Activated naive CD4-positive, alpha-beta T cell treated with anti-CD3 and anti-CD28 coated beads, Interleukin-2, amount 50 U/mL, for 72 hours (primary cell): ENCODE measurements at regions not wholly inside any gene's neighbourhood (a gene's known extent, or its start where the extent isn't known, plus 50 kb on each side); places are given as distances from the start of the nearest gene placed in this dataset.
"Not testable (repeated sequence)": the region's sequence is repeated elsewhere in the genome, so short reads cannot be mapped to it uniquely, and the experiment has no call there.

ENCODE experiments used
- ATAC-seq, 2 donors: fragments of 150-1000 bp; cut with Tn5 transposase; 2 replicates each; pipeline ENCODE4 v1.10.0; 2021; ENCODE audit warnings: mild to moderate bottlenecking in 2 of 2, moderate library complexity in 2 of 2
- DNase-seq, 2 donors: peaks; one replicate each; pipeline ENCODE4 v3.0.0; 2021 to 2022; ENCODE audit warnings: low spot score in 2 of 2
- H3K27ac Mint-ChIP-seq, 2 donors: one replicate each; pipeline ENCODE4 v1.8.0; 2022; ENCODE audit warnings: mild to moderate bottlenecking in 2 of 2, mixed read lengths in 2 of 2
- H3K36me3 Mint-ChIP-seq, 2 donors: one replicate each; pipeline ENCODE4 v1.8.0; 2022; ENCODE audit warnings: mixed read lengths in 2 of 2
- H3K9me3 Mint-ChIP-seq, 2 donors: one replicate each; pipeline ENCODE4 v1.8.0; 2022; ENCODE audit warnings: mixed read lengths in 2 of 2

GRCh38 chr10:31134311-31134952 is 102.8 kb upstream of the ZNF438 start:
- Mint-ChIP-seq H3K36me3 (no peaks in the 10 kb centered on the region), H3K9me3 (no peaks in the 10 kb centered on the region), H3K27ac (peak overlapping the region; percentile 79 to 89)
- ATAC-seq (peak; percentile 50 to 66), DNase-seq (no peak)

GRCh38 chr10:31135171-31135570 is 103.5 kb upstream of the ZNF438 start:
- Mint-ChIP-seq H3K36me3 (no peaks in the 10 kb centered on the region), H3K27ac (peak overlapping the region; percentile 65 to 89), H3K9me3 (no peaks in the 10 kb centered on the region)
- ATAC-seq, result no peak
- DNase-seq, result no peak

GRCh38 chr10:31135791-31136190 is 104.1 kb upstream of the ZNF438 start:
- not testable (repeated sequence) for ATAC-seq, DNase-seq, H3K9me3 Mint-ChIP-seq, H3K36me3 Mint-ChIP-seq
- peak overlapping the region in 1 of 2 donors; percentile 89 for H3K27ac Mint-ChIP-seq

GRCh38 chr10:31136386-31136785 is 104.7 kb upstream of the ZNF438 start:
- Mint-ChIP-seq H3K27ac (no peak overlapping the region), H3K36me3 (no peaks in the 10 kb centered on the region), H3K9me3 (no peaks in the 10 kb centered on the region)

GRCh38 chr10:31136930-31137885 is 105.5 kb upstream of the ZNF438 start:
- peak in 1 of 2 donors; percentile 39 for ATAC-seq
- no peaks in the 10 kb centered on the region for H3K36me3 Mint-ChIP-seq
- no peak overlapping the region for H3K27ac Mint-ChIP-seq
- no peaks in the 10 kb centered on the region for H3K9me3 Mint-ChIP-seq
- no peak for DNase-seq

More at GRCh38 chr10:31136386-31136785, 104.7 kb upstream of the ZNF438 start:
- ATAC-seq, result no peak
- DNase-seq, result no peak

GRCh38 chr10:31138026-31138553 is 106.4 kb upstream of the ZNF438 start:
- no peaks in the 10 kb centered on the region for H3K36me3 Mint-ChIP-seq
- no peak overlapping the region for H3K27ac Mint-ChIP-seq
- DNase-seq (no peak), ATAC-seq (no peak)
- H3K9me3 Mint-ChIP-seq, result no peaks in the 10 kb centered on the region

GRCh38 chr10:31139497-31139896 is 107.8 kb upstream of the ZNF438 start:
- ATAC-seq (no peak), DNase-seq (no peak)
- H3K36me3 Mint-ChIP-seq, result no peaks in the 10 kb centered on the region
- H3K9me3 Mint-ChIP-seq, result no peaks in the 10 kb centered on the region
- no peak overlapping the region for H3K27ac Mint-ChIP-seq

- Mint-ChIP-seq H3K27ac (no peak overlapping the region), H3K36me3 (no peaks in the 10 kb centered on the region), H3K9me3 (no peaks in the 10 kb centered on the region)
- ATAC-seq (no peak), DNase-seq (no peak)
These were observed 109.1 kb upstream of the ZNF438 start for GRCh38 chr10:31140716-31141115.

GRCh38 chr10:31142026-31142425 is 110.4 kb upstream of the ZNF438 start:
- no peak for DNase-seq
- no peak for ATAC-seq
- Mint-ChIP-seq H3K36me3 (no peaks in the 10 kb centered on the region), H3K27ac (no peak overlapping the region), H3K9me3 (no peaks in the 10 kb centered on the region)

- ATAC-seq (no peak), DNase-seq (no peak)
- H3K27ac Mint-ChIP-seq, result no peak overlapping the region
These were observed 111.8 kb upstream of the ZNF438 start for GRCh38 chr10:31143331-31143935.

GRCh38 chr10:31145986-31146385 is 114.3 kb upstream of the ZNF438 start:
- DNase-seq (no peak), ATAC-seq (no peak)
- no peaks in the 10 kb centered on the region for H3K9me3 Mint-ChIP-seq
- H3K27ac Mint-ChIP-seq, result peak overlapping the region in 1 of 2 donors; percentile 84
- H3K36me3 Mint-ChIP-seq, result no peaks in the 10 kb centered on the region

More at GRCh38 chr10:31143331-31143935, 111.8 kb upstream of the ZNF438 start:
- no peaks in the 10 kb centered on the region for H3K9me3 Mint-ChIP-seq
- no peaks in the 10 kb centered on the region for H3K36me3 Mint-ChIP-seq

GRCh38 chr10:31146491-31147209 is 115.0 kb upstream of the ZNF438 start:
- Mint-ChIP-seq H3K36me3 (no peaks in the 10 kb centered on the region), H3K27ac (peak overlapping the region; percentile 62 to 84), H3K9me3 (no peaks in the 10 kb centered on the region)
- no peak for DNase-seq
- ATAC-seq, result peak; percentile 75 to 76

- H3K27ac Mint-ChIP-seq, result peak overlapping the region in 1 of 2 donors; percentile 62
- ATAC-seq (peak; percentile 86 to 93), DNase-seq (no peak)
These were observed 115.5 kb upstream of the ZNF438 start for GRCh38 chr10:31147210-31147608.

GRCh38 chr10:31148951-31149350 is 117.3 kb upstream of the ZNF438 start:
- no peak for DNase-seq
- Mint-ChIP-seq H3K27ac (no peak overlapping the region), H3K36me3 (no peaks in the 10 kb centered on the region), H3K9me3 (peaks cover 0 to 2% of the 10 kb centered on the region in 2 donors)
- ATAC-seq, result no peak

More at GRCh38 chr10:31147210-31147608, 115.5 kb upstream of the ZNF438 start:
- Mint-ChIP-seq H3K36me3 (no peaks in the 10 kb centered on the region), H3K9me3 (no peaks in the 10 kb centered on the region)

GRCh38 chr10:31149835-31150512 is 118.3 kb upstream of the ZNF438 start:
- H3K9me3 Mint-ChIP-seq, result peaks cover 0 to 4% of the 10 kb centered on the region in 2 donors
- no peak for DNase-seq
- H3K27ac Mint-ChIP-seq, result no peak overlapping the region
- ATAC-seq, result no peak
- no peaks in the 10 kb centered on the region for H3K36me3 Mint-ChIP-seq

GRCh38 chr10:31151301-31151700 is 119.6 kb upstream of the ZNF438 start:
- Mint-ChIP-seq H3K9me3 (peaks cover 0 to 4% of the 10 kb centered on the region in 2 donors), H3K36me3 (no peaks in the 10 kb centered on the region), H3K27ac (no peak overlapping the region)
- DNase-seq (no peak), ATAC-seq (no peak)
